Cardiac fibroblast (primary cell): ENCODE measurements at regions not wholly inside any gene's neighbourhood (a gene's known extent, or its start where the extent isn't known, plus 50 kb on each side); places are given as distances from the start of the nearest gene placed in this dataset.
A peak's percentile ranks its signal among the peaks of the same experiment; 100 is the strongest.

Source experiments
- DNase-seq, 2 donors: peaks; one replicate each; pipeline versions ENCODE4 v3.0.0 to v3.0.0-alpha.2; 2010; ENCODE audit warnings: low read depth in 2 of 2
- H3K4me3 ChIP-seq, 2 donors: replicated peaks in 1 of 2; 1 replicate in 1 of 2; 2 replicates in 1 of 2; pipeline ENCODE4 v1.5.1; 2011; ENCODE audit warnings: low read depth in 2 of 2, low read length in 2 of 2, mild to moderate bottlenecking in 2 of 2, moderate library complexity in 1 of 2
- TF ChIP-seq, protein P1 (sequence below): IDR thresholded peaks from one replicate; pipeline ENCODE4 v1.5.1; 2011; ENCODE audit warnings: low read depth, mild to moderate bottlenecking, low read length, inconsistent platforms

DNA sequence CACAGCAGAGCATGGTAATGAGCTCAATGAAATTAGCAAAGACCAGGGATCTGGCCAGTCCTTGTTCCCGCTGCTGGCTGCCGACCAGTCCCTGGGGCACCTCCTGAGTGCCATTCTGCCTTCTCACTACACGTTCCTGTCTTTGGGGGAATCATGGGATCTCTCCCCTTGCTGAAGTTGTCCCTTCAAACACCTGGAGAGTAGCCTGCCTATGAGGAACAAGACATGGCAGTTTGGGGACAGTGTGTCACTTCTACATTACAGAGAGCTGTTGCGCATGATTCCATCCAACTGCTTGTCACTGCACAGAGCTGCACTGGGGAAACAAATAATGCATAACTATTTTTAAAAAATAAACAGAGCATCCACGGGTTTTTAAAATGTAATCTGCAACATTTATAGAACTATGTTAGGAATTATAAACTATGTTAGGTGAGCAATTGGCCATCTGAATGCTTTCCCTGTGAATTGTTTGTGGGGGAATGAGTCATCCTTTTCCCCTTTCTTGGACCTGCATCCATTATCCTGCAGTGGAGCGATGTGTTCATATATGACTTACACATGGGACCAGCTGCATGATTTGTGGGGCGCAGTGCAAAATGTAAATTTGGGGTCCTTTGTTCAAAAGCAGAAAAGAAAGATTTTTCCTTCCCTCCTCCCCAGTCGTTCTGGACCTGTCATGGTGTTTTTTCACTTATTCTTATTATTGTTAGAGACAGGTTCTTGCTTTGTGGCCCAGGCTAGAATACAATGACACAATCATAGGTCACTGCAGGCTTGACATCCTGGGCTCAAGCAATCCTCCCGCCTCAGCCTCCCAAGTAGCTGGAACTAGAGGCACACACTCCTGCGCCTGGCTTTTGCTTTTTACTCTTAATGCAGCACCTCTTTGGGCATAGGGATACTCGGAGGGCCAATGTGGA, 115.0 kb upstream of the TBL1X start:
- H3K4me3 ChIP-seq, result no peak overlapping the region
- peak in 1 of 2 donors; percentile 44 for DNase-seq

DNA sequence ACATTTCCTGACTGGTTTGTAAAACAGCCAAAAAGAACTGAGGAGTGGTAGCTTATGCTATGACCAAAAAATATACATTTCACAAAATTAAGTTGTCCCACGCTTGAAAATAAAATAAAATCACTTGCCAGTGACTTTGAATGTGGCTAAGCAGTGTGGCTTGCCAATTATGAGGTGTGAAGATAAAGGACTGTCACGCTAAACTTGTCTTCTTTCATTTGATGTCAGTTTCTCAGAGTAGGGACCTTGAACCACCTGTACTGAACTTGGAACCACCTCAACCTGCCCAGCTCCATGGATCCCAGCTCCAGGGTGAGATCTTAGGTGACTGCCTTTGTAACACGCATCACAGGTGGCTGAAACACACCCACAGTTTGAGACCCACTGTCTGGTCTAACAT, 113.7 kb upstream of the TBL1X start:
- H3K4me3 ChIP-seq, result no peak overlapping the region
- no peak for DNase-seq
- TF ChIP-seq, protein P1, sequence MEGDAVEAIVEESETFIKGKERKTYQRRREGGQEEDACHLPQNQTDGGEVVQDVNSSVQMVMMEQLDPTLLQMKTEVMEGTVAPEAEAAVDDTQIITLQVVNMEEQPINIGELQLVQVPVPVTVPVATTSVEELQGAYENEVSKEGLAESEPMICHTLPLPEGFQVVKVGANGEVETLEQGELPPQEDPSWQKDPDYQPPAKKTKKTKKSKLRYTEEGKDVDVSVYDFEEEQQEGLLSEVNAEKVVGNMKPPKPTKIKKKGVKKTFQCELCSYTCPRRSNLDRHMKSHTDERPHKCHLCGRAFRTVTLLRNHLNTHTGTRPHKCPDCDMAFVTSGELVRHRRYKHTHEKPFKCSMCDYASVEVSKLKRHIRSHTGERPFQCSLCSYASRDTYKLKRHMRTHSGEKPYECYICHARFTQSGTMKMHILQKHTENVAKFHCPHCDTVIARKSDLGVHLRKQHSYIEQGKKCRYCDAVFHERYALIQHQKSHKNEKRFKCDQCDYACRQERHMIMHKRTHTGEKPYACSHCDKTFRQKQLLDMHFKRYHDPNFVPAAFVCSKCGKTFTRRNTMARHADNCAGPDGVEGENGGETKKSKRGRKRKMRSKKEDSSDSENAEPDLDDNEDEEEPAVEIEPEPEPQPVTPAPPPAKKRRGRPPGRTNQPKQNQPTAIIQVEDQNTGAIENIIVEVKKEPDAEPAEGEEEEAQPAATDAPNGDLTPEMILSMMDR, result no peak

More for the DNA sequence above, 115.0 kb upstream of the TBL1X start:
- TF ChIP-seq, protein P1, result no peak

DNA sequence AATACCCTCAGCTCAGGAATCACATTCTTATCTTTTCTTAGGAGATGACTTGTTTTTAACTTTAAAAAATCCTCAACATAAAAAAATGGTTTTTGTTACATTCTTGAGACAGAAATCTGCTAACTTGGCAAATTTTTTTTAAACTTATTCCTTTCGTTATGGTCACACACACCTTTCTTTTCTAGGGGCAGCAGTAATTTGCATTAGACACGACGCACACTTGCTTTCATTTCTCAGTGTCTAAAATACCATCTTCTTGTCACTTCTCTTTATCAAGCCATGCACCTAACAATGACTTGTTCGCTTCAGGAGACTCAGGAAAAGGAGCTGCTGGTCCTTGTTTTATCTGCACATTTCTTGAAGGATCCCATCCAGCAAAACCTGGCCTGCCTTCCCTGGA, 112.6 kb upstream of the TBL1X start:
- H3K4me3 ChIP-seq, result no peak overlapping the region
- no peak for DNase-seq
- TF ChIP-seq, protein P1, result no peak

DNA sequence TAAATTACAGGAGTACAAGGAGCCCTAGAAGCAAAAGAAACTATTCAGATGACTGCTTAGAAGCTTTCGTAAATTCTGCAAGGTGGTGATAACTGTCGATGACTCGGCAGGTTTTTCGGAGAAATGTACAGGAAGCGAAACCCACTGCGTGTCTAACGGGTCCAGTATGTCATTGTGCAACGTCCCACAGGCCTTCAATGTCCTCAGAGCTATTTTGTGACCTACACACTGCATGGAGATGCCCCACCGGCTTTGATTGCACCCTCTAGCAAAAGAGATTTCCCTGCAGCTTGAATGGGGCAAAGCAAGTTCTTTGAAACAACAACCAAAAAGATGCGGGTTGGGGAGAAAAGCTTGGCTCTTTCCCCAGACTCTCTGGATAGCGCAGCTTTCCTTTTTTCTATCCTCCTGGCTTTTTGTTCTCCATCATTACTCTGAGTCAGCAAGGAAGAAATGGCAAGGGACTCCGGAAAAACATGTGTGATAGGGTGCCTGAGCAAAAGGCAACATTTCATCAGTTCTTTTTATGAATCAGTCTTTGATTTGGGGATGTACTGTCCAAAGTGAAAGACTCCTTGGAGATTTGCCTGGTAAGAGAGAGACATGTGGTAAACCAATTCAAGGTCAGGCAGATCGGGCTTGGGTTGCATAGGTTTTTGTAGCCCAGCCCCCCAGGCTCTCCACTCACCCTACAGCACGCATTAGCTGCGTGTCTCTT, 112.0 kb upstream of the TBL1X start:
- no peak overlapping the region for H3K4me3 ChIP-seq
- peak; percentile 70 to 84 for DNase-seq

DNA sequence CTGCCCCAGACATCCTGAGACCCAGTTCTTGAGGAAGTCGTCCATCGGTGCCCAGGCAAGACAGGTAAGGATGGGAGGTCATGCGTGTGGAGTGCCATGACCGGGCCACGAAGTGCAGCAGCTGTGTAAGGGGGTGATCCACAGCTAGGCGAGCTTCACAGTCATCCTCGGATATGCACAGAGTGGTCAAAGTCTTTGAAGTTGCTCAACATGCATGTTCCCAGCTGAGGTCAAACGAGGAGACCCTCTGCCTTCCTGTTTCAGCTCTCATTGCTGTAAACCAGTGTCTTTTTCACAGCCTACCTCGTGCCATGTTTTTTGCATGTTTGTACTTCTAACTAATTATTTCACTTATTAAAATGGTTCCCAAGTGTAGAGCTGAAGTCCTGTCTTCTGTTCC, 109.9 kb upstream of the TBL1X start:
- DNase-seq, result no peak
- TF ChIP-seq, protein P1, result no peak
- H3K4me3 ChIP-seq, result no peak overlapping the region

More for the DNA sequence above, 112.0 kb upstream of the TBL1X start:
- TF ChIP-seq, protein P1, result no peak

DNA sequence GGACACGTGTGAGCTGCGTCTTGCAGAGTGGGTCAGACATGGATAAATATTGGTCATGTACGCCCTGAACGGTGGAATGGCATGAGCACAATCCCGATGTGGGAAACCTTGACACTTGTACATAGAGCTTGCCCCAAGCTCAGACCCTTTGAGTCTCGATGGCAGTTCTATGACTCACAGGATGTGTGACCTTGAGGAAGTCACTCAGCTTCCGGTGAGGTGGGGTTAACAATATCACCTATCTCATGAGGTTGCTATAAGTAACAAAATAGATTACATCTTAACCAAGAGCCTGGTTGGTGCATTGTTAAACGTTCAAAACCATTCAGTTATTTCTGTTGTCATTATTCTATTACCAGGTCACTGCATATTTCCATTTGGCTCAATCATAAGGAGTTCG, 109.1 kb upstream of the TBL1X start:
- TF ChIP-seq, protein P1, result no peak
- no peak overlapping the region for H3K4me3 ChIP-seq
- DNase-seq, result no peak
